ENCODE measurements at regions not wholly inside any gene's neighbourhood (a gene's known extent, or its start where the extent isn't known, plus 50 kb on each side); places are given as distances from the start of the nearest gene placed in this dataset.

DNA sequence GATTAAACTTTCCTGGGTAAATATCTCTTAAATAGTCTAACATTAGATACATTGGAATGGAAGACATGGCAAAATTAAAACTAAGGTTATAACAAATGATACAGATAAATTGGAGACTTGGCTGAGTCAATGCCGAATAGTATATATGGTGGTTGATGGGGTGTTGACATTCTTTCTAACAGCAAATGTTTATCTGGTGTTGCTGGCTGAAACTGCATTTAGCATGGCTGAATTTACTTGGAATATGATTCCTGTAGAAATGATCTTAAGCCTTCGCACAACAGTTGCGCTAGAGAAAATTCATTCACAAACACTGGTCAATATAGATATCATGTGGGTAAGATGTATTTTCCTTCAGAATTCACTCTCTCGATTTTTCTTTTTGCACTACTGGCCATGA lies 646.0 kb upstream of the CXADR start:
- no peak overlapping the region for H3K4me3 Mint-ChIP-seq (ENCODE audit: unreplicated experiment)
- H3K36me3 Mint-ChIP-seq (ENCODE audit: low read depth, unreplicated experiment) = no peaks in the 10 kb centered on the region
- no peaks in the 10 kb centered on the region for H3K27me3 Mint-ChIP-seq (ENCODE audit: unreplicated experiment)
- no peak for DNase-seq (ENCODE audit: low spot score)
- no peaks in the 10 kb centered on the region for H3K9me3 Mint-ChIP-seq (ENCODE audit: unreplicated experiment)
- no peak overlapping the region for H3K27ac Mint-ChIP-seq (ENCODE audit: unreplicated experiment)
- TF ChIP-seq, protein P1, sequence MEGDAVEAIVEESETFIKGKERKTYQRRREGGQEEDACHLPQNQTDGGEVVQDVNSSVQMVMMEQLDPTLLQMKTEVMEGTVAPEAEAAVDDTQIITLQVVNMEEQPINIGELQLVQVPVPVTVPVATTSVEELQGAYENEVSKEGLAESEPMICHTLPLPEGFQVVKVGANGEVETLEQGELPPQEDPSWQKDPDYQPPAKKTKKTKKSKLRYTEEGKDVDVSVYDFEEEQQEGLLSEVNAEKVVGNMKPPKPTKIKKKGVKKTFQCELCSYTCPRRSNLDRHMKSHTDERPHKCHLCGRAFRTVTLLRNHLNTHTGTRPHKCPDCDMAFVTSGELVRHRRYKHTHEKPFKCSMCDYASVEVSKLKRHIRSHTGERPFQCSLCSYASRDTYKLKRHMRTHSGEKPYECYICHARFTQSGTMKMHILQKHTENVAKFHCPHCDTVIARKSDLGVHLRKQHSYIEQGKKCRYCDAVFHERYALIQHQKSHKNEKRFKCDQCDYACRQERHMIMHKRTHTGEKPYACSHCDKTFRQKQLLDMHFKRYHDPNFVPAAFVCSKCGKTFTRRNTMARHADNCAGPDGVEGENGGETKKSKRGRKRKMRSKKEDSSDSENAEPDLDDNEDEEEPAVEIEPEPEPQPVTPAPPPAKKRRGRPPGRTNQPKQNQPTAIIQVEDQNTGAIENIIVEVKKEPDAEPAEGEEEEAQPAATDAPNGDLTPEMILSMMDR (IDR thresholded peaks at IDR 0.05; ENCODE audit: unreplicated experiment) = no peak
- no peaks in the 10 kb centered on the region for H3K4me1 Mint-ChIP-seq (ENCODE audit: unreplicated experiment)

GRCh38 chr21:16870103-16870502 lies 642.7 kb upstream of the CXADR start:
- TF ChIP-seq, protein P1 (IDR thresholded peaks at IDR 0.05; ENCODE audit: unreplicated experiment) = no peak
- no peak for DNase-seq (ENCODE audit: low spot score)
- no peaks in the 10 kb centered on the region for H3K9me3 Mint-ChIP-seq (ENCODE audit: unreplicated experiment)
- H3K4me1 Mint-ChIP-seq (ENCODE audit: unreplicated experiment) = no peaks in the 10 kb centered on the region
- no peak overlapping the region for H3K4me3 Mint-ChIP-seq (ENCODE audit: unreplicated experiment)
- H3K36me3 Mint-ChIP-seq (ENCODE audit: low read depth, unreplicated experiment) = no peaks in the 10 kb centered on the region
- H3K27me3 Mint-ChIP-seq (ENCODE audit: unreplicated experiment) = no peaks in the 10 kb centered on the region
- no peak overlapping the region for H3K27ac Mint-ChIP-seq (ENCODE audit: unreplicated experiment)

- no peak overlapping the region for H3K4me3 Mint-ChIP-seq (ENCODE audit: unreplicated experiment)
- no peak overlapping the region for H3K27ac Mint-ChIP-seq (ENCODE audit: unreplicated experiment)
- no peaks in the 10 kb centered on the region for H3K9me3 Mint-ChIP-seq (ENCODE audit: unreplicated experiment)
- no peaks in the 10 kb centered on the region for H3K27me3 Mint-ChIP-seq (ENCODE audit: unreplicated experiment)
- TF ChIP-seq, protein P1 (IDR thresholded peaks at IDR 0.05; ENCODE audit: unreplicated experiment) = no peak
- H3K4me1 Mint-ChIP-seq (ENCODE audit: unreplicated experiment) = no peaks in the 10 kb centered on the region
- H3K36me3 Mint-ChIP-seq (ENCODE audit: low read depth, unreplicated experiment) = no peaks in the 10 kb centered on the region
- DNase-seq (ENCODE audit: low spot score) = no peak
Observed at GRCh38 chr21:16872616-16873015, 640.2 kb upstream of the CXADR start.

DNA sequence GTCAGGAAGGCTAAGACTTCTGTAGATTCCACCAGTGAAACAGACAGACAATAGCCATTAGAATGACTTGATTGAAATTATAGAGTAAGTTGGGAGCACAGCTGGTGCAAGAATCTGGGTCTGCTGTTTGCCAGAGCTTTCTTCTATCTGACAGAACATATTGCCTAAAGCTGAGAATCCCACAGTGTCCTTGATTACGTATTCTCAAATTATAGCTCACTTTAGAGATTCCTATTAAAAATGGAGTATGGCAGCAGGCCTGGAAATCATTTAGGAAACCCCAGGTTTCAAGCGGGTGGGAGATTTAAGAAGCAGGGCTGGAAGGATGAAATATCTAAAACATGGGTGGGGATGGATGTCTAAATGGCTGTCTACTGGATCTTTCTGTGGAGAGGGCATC lies 639.7 kb upstream of the CXADR start:
- Mint-ChIP-seq H3K36me3 (ENCODE audit: low read depth, unreplicated experiment) (no peaks in the 10 kb centered on the region), H3K4me1 (ENCODE audit: unreplicated experiment) (no peaks in the 10 kb centered on the region), H3K27me3 (ENCODE audit: unreplicated experiment) (no peaks in the 10 kb centered on the region), H3K9me3 (ENCODE audit: unreplicated experiment) (no peaks in the 10 kb centered on the region), H3K4me3 (ENCODE audit: unreplicated experiment) (no peak overlapping the region), H3K27ac (ENCODE audit: unreplicated experiment) (no peak overlapping the region)
- DNase-seq (ENCODE audit: low spot score) = no peak
- TF ChIP-seq, protein P1 (IDR thresholded peaks at IDR 0.05; ENCODE audit: unreplicated experiment) = no peak

GRCh38 chr21:16873596-16873995 lies 639.2 kb upstream of the CXADR start:
- Mint-ChIP-seq H3K36me3 (ENCODE audit: low read depth, unreplicated experiment) (no peaks in the 10 kb centered on the region), H3K27me3 (ENCODE audit: unreplicated experiment) (no peaks in the 10 kb centered on the region), H3K27ac (ENCODE audit: unreplicated experiment) (no peak overlapping the region), H3K4me3 (ENCODE audit: unreplicated experiment) (no peak overlapping the region), H3K9me3 (ENCODE audit: unreplicated experiment) (no peaks in the 10 kb centered on the region), H3K4me1 (ENCODE audit: unreplicated experiment) (no peaks in the 10 kb centered on the region)
- TF ChIP-seq, protein P1 (IDR thresholded peaks at IDR 0.05; ENCODE audit: unreplicated experiment) = no peak
- no peak for DNase-seq (ENCODE audit: low spot score)
